Hematopoietic multipotent progenitor cell treated with erythropoietin and hydrocortisone succinate and interleukin-3 and kit ligand, for 8 days (in vitro differentiated cells): ENCODE measurements at regions not wholly inside any gene's neighbourhood (a gene's known extent, or its start where the extent isn't known, plus 50 kb on each side); places are given as distances from the start of the nearest gene placed in this dataset.

Experiments used
- DNase-seq: peaks from one replicate; pipeline ENCODE4 v3.0.0-alpha.2; 2015

- DNase-seq = no peak
These were observed 299.3 kb upstream of the HS3ST1 start for GRCh38 chr4:11727903-11728564.

GRCh38 chr4:11724731-11725130, 296.0 kb upstream of the HS3ST1 start:
- DNase-seq = no peak

- DNase-seq = no peak
These were observed 293.5 kb upstream of the HS3ST1 start for GRCh38 chr4:11722223-11722622.

GRCh38 chr4:11720292-11720691, 291.6 kb upstream of the HS3ST1 start:
- DNase-seq = peak; percentile 9

GRCh38 chr4:11719879-11720278, 291.2 kb upstream of the HS3ST1 start:
- no peak for DNase-seq

GRCh38 chr4:11715753-11716521, 287.2 kb upstream of the HS3ST1 start:
- no peak for DNase-seq

GRCh38 chr4:11710453-11711093, 281.9 kb upstream of the HS3ST1 start:
- no peak for DNase-seq

- no peak for DNase-seq
These were observed 275.6 kb upstream of the HS3ST1 start for GRCh38 chr4:11704186-11704830.

GRCh38 chr4:11702886-11703557, 274.3 kb upstream of the HS3ST1 start:
- DNase-seq = no peak

GRCh38 chr4:11701966-11702725, 273.5 kb upstream of the HS3ST1 start:
- DNase-seq = no peak

GRCh38 chr4:11700751-11701226, 272.1 kb upstream of the HS3ST1 start:
- DNase-seq = no peak

- no peak for DNase-seq
These were observed 270.3 kb upstream of the HS3ST1 start for GRCh38 chr4:11698846-11699590.

GRCh38 chr4:11698033-11698432, 269.3 kb upstream of the HS3ST1 start:
- DNase-seq = no peak

GRCh38 chr4:11693693-11694092, 265.0 kb upstream of the HS3ST1 start:
- DNase-seq = no peak

GRCh38 chr4:11691236-11691635, 262.5 kb upstream of the HS3ST1 start:
- DNase-seq = no peak

- no peak for DNase-seq
These were observed 259.0 kb upstream of the HS3ST1 start for GRCh38 chr4:11687727-11688126.

- DNase-seq = no peak
These were observed 256.8 kb upstream of the HS3ST1 start for GRCh38 chr4:11685481-11685880.

- no peak for DNase-seq
These were observed 246.5 kb upstream of the HS3ST1 start for GRCh38 chr4:11675051-11675800.

- no peak for DNase-seq
These were observed 241.6 kb upstream of the HS3ST1 start for GRCh38 chr4:11670304-11670703.

- no peak for DNase-seq
These were observed 240.5 kb upstream of the HS3ST1 start for GRCh38 chr4:11669156-11669555.

GRCh38 chr4:11663114-11663513, 234.4 kb upstream of the HS3ST1 start:
- DNase-seq = no peak
